Keratinocyte (primary cell): ENCODE measurements at regions not wholly inside any gene's neighbourhood (a gene's known extent, or its start where the extent isn't known, plus 50 kb on each side); places are given as distances from the start of the nearest gene placed in this dataset.

Experiments
- EZH2 ChIP-seq: IDR thresholded peaks from one replicate; pipeline ENCODE4 v1.6.1; 2012; ENCODE audit warnings: inconsistent platforms, mild to moderate bottlenecking, low read length, moderate library complexity
- TF ChIP-seq, protein P1 (sequence below), 3 experiments: IDR thresholded peaks in 1 of 3; conservative IDR thresholded peaks in 1 of 3; optimal IDR thresholded peaks in 1 of 3; 2 replicates in 2 of 3; 3 replicates in 1 of 3; pipeline versions ENCODE3 to v1.5.1; 2011; ENCODE audit warnings: low read length in 3 of 3, mild to moderate bottlenecking in 3 of 3, moderate library complexity in 2 of 3, control low read depth in 1 of 3, inconsistent platforms in 1 of 3; ENCODE audit not compliant: insufficient read depth in 2 of 3; ENCODE audit errors: extremely low read depth in 1 of 3

GRCh38 chr1:199851439-199852140 lies 175.9 kb upstream of the NR5A2 start:
- TF ChIP-seq, protein P1, sequence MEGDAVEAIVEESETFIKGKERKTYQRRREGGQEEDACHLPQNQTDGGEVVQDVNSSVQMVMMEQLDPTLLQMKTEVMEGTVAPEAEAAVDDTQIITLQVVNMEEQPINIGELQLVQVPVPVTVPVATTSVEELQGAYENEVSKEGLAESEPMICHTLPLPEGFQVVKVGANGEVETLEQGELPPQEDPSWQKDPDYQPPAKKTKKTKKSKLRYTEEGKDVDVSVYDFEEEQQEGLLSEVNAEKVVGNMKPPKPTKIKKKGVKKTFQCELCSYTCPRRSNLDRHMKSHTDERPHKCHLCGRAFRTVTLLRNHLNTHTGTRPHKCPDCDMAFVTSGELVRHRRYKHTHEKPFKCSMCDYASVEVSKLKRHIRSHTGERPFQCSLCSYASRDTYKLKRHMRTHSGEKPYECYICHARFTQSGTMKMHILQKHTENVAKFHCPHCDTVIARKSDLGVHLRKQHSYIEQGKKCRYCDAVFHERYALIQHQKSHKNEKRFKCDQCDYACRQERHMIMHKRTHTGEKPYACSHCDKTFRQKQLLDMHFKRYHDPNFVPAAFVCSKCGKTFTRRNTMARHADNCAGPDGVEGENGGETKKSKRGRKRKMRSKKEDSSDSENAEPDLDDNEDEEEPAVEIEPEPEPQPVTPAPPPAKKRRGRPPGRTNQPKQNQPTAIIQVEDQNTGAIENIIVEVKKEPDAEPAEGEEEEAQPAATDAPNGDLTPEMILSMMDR (optimal IDR thresholded peaks at IDR 0.05 in 1 of 3, IDR thresholded peaks at IDR 0.05 in 1 of 3, conservative IDR thresholded peaks at IDR 0.05 in 1 of 3; ENCODE audit: extremely low read depth in 1 of 3, insufficient read depth in 2 of 3, low read length in 3 of 3) = no peak
- no peak for TF ChIP-seq EZH2
